ENCODE measurements at regions not wholly inside any gene's neighbourhood (a gene's known extent, or its start where the extent isn't known, plus 50 kb on each side); places are given as distances from the start of the nearest gene placed in this dataset.
"Not testable (repeated sequence)": the region's sequence is repeated elsewhere in the genome, so short reads cannot be mapped to it uniquely, and the experiment has no call there.

DNA sequence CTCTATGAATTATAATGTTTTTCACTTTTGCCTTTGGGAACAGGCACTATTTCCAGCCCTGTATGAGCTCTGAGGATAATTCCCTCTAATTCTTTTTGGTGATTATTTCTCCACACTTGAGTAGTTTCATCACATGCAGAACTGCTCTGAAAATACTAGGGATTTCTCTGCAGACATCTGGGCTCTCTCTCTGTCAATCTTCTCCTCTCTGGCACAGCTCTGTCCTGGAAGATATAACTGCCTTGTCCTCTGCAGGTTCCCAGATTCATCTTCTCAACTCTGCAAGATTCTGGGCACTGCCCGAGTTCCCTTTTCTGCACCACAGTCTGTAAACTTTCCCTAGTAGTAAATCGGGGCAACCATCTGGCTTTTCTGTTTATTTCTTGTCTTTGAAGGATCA lies 131.3 kb upstream of the FMN2 start:
- DNase-seq (ENCODE audit: low read depth): no peak
- in situ Hi-C loops (cut with HindIII; ENCODE audit: low pct_unique_long_range_greater_than_20kb, low sequenced_read_pairs): no loop called here

DNA sequence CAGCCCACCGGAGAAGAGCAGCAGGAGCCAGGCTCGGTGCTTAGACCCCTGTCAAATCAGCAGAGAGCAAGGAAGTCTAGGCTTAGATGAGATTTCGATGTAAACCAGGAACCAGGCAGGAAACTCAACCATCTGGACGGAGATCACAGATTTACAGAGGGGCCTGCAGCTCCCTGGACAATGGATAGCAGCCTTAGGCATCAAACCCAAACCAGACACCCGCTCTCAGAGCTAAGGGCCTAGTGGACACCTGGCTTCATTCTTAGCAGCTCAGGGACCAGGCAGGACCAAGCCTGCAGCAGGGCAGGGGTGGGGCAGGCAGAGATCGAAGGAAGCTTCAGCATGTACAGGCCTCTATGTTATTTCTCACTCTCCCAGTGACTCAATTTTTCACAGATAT lies 127.8 kb upstream of the FMN2 start:
- no peak for DNase-seq (ENCODE audit: low read depth)
- in situ Hi-C loops (cut with HindIII; ENCODE audit: low pct_unique_long_range_greater_than_20kb, low sequenced_read_pairs): no loop called here

DNA sequence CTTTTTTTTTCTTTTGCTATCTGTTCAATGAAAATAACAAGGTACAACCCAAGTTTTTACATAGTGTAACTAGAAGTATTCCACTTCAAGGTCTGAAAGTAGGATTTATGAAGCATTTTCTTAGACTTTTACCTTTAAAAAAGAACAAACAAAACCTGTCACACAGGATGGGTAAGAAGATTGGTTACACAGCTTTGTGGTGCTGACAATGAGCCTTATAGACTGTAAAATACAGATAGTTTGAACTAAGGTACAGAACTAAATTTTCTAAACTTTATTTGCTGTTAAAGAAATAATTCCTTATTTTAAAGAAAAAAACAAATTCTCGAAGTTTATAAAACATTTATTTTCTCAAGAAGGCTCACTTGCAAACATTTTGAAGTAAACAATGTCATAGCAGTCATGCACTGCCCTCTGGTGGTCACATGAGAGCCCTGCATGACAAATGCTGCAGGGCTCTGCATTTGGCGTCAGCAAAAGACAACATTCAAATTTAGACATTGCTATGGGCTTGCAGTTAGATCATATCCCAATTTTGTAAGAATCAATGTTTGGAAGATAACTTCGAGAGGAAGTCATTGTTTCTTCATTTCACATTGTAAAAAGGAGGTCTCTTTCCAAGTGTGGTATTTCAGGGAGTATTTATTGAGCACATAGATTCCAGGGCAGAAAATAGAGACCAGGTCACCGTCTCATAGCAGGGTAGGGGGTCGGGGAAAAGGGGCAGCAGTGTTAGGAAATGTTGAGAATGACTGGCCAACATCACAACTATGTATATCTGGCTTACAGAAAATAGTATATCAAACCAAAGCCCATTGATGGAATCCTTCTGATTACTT lies 115.3 kb upstream of the FMN2 start:
- in situ Hi-C loops (cut with HindIII; ENCODE audit: low pct_unique_long_range_greater_than_20kb, low sequenced_read_pairs): no loop called here

DNA sequence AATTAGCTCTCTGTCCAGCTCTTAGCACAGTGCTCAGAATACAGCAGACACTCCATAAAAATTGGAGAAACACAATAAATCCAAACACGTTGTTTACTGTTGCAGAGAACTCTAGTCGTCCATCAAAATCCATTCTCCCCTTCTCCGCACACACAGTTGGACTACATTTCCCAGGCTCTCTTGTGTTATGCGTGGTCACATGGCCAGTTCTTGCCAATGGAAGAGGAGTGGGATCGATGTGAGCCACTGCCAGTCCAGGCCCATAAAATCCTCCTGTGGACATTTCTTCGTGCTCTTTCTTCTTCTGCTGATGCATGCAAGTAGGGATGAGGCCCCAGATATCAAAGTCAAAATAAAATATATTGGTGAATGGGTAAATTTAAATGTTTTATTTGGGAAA lies 114.3 kb upstream of the FMN2 start:
- DNase-seq (ENCODE audit: low read depth): no peak
- in situ Hi-C loops (cut with HindIII; ENCODE audit: low pct_unique_long_range_greater_than_20kb, low sequenced_read_pairs): no loop called here

More for the DNA sequence above, 115.3 kb upstream of the FMN2 start:
- peak; percentile 44 for DNase-seq (ENCODE audit: low read depth)

DNA sequence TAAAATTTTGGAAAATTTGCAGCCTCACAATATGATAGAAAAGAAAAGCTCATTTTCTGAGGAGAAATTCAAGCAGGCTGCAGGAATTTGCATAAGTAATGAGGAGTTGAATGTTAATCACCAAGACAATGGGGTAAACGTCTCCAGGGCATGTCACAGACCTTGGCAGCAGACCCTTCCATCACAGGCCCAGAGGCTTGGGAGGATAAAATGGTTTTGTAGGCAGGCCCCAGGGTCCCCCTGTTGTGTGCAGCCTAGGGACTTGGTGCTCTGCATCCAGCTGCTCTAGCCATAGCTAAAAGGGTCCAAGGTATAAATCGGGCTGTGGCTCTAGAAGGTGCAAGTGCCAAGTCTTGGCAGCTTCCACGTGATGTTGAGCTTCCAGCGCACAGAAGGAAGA lies 112.2 kb upstream of the FMN2 start:
- in situ Hi-C loops (cut with HindIII; ENCODE audit: low pct_unique_long_range_greater_than_20kb, low sequenced_read_pairs): no loop called here
- DNase-seq (ENCODE audit: low read depth): no peak

DNA sequence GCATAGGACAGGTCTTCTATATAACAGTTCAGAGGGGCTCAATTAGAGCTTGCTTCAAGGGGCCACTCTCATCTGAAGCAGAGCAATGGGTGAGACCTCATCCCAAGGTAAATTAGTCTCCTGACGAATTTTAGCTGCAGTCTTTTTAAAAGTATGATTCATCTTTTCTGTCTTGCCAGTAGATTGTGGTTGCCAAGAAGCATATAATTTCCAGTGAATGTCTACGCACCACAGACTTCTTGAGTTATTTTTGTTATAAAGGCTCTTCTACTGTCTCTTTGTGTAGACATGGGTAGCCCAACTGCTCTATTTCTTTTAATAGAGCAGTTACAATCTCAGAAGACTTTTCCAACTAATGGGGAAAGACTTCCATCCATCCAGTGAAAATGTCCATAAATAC lies 108.9 kb upstream of the FMN2 start:
- DNase-seq (ENCODE audit: low read depth): no peak
- in situ Hi-C loops (cut with HindIII; ENCODE audit: low pct_unique_long_range_greater_than_20kb, low sequenced_read_pairs): no loop called here

DNA sequence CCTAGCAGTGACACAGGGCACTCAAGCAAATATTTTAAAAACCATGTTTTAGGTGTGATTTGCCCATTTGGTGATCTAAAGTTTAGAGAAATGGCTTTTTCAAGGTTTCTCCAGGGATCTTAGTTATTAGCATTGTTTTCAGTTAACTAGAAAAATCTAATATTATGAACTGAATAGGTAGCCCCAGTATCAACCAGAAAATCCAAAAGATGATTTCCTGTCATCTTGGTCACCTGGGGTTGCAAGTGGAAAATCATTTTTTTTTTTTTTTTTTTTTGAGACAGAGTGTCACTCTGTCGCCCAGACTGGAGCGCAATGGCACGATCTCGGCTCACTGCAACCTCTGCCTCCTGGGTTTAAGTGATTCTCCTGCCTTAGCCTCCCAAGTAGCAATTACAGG lies 106.6 kb upstream of the FMN2 start:
- DNase-seq (ENCODE audit: low read depth): no peak
- in situ Hi-C loops (cut with HindIII; ENCODE audit: low pct_unique_long_range_greater_than_20kb, low sequenced_read_pairs): no loop called here

DNA sequence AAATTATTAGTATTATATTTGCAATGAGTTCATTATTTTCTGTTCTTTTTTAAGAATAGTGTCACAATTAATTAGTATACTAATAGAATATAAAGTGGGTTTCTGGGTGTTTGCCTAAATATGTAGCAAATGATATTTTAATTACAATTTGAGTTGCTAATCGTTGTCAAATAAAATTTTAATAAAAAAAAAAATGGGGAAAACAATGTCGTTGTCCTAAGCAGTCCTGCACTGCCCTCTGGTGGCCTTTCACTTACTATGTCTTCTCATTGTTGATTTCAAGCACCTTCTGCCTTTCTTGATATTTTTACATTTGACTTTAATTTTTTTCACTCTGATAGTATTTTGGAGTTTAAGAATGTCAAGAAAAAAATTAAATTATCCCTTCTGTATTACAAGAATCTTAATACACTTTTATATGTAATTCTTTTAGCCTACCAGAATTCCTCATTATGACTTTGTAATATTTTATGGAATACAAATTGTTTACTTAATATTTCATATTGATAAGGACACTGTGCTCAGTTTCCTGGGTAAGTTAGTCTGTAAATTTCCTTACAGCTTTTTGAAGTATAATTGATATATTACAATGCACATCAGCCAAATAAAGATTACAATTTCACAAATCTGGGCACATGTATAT lies 104.5 kb upstream of the FMN2 start:
- no peak for DNase-seq (ENCODE audit: low read depth)

DNA sequence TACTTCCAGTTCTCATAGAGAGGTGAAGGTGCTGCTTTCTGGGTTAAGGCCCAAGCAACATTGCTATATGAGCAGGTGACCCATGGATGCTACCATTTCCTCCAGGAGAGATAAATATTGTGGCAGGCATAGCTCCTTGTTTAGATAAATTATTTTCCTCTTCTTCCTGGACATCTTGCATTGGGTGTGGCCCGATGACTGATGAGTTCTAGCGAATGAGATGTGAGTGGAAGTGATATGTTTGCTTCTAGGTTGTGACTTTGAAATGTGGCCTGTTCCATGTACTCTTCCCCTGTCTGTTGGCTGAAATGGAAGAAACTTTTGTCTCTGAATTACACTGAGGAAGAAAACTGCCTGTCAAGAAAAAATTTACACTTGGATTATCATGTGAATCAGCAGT lies 101.7 kb upstream of the FMN2 start:
- in situ Hi-C loops (cut with HindIII; ENCODE audit: low pct_unique_long_range_greater_than_20kb, low sequenced_read_pairs): no loop called here
- DNase-seq (ENCODE audit: low read depth): no peak

More for the DNA sequence above, 104.5 kb upstream of the FMN2 start:
- in situ Hi-C loops (cut with HindIII; ENCODE audit: low pct_unique_long_range_greater_than_20kb, low sequenced_read_pairs): no loop called here

DNA sequence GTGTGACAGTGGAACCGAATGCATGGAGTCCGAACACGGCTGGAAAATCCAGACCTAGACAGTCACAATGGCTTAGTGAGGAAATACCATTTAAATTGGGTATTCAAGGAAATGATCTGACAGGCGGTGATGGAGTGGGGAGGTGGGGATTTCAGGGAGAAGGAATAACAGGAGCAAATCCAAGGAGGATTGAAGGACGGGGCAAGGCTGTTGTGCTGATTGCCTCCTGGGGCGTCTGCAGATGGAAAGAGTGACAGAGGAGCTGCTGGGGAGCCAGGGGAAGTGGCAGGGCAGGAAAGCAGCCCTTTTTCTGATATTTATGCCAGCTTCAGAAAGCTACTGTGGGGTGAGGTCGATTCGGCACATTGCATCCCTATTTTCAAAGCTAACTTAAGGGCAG lies 99.1 kb upstream of the FMN2 start:
- in situ Hi-C loops (cut with HindIII; ENCODE audit: low pct_unique_long_range_greater_than_20kb, low sequenced_read_pairs): not testable (repeated sequence)

DNA sequence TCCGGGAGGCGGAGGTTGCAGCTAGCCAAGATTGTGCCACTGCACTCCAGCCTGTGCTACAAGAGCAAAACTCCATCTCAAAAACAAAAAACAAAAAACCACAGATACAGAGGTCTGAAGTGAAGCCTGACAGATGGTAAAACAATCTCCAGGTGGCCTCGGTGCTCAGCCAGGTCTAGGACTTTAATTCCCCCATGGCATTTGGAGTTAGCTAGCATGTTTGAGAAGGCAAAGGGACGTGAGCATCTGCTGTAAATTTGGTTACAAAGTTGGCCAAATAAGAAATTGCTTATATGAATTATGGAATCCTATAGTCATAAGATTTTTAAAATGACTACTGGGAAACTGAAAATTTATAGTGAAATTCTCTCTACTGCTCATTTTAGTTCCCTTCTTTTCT lies 98.3 kb upstream of the FMN2 start:
- in situ Hi-C loops (cut with HindIII; ENCODE audit: low pct_unique_long_range_greater_than_20kb, low sequenced_read_pairs): no loop called here
- DNase-seq (ENCODE audit: low read depth): no peak

More for the DNA sequence above, 99.1 kb upstream of the FMN2 start:
- not testable (repeated sequence) for DNase-seq (ENCODE audit: low read depth)

DNA sequence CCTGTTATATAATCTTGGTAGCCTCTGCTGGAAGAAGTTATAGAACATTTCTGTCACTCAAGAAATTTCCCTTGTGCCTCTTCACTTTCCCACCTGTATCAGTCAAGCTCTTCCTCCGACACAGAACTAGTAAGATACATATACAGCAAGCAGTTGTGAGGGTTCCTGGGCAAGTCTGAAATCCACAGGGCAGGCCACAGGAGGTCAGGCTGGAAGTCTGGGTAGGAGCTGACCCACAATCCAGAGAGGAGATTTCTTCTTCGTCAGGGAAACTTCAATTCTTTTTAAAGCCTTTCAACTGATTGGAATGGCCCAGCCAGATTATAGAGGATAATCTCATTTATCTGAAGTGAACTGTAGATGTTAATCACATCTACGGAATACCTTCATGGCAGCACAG lies 96.4 kb upstream of the FMN2 start:
- no peak for DNase-seq (ENCODE audit: low read depth)
- in situ Hi-C loops (cut with HindIII; ENCODE audit: low pct_unique_long_range_greater_than_20kb, low sequenced_read_pairs): no loop called here

DNA sequence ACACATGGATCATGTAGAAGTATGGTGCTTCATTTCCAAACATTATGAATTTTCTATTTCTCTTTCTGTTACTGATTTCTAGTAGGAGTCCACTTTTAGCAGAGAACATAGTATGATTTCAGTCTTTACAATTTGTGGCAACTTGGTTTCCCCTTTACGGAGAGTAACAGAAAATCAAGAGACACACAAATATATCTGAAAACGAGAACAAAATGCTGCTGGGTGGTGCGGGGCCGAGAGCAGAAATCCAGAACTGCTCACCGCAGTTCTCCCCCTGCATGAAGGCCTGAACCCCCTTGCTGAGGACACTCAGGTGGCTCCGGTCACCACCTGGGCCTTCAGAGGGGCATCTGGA lies 94.5 kb upstream of the FMN2 start:
- in situ Hi-C loops (cut with HindIII; ENCODE audit: low pct_unique_long_range_greater_than_20kb, low sequenced_read_pairs): no loop called here
- no peak for DNase-seq (ENCODE audit: low read depth)

DNA sequence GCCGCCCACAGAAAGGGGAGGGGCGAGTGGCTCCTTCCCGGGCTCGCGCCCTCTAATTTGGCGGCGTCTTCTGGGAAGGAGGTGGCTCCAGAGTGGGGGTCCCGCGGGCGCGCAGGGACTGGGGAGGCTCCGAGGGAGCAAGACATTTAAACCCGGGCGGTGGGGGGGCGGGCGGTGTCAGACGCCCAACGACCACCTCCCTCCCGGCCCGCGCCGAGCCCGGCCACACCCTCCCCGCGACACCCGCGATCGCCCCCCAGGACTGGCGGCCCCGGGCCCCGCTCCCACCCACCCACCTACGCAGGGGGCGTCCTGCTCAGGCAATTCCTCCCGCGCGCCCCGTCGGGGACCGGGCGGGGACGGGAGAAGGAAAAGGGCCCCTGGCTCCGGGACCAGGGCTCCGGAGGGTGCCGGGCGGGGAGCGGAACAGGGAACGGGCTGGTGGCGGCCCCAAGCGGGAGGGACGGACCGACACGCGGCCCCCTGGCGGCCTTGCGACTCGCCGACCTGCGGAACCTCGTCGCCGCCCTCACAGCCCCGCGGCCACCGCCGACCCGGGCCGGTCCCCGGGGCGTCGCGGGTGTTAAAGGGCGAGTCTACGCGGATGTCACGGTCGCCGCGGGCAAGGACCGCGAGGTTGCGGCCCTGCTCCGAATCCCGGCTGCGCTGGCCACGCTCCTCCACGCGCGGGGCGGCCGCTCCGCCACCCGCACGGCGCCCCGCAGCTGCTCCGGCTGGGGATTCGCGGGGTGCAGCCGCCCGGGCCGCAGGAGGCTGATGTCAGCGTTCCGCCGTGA lies 94.0 kb upstream of the FMN2 start:
- in situ Hi-C loops (cut with HindIII; ENCODE audit: low pct_unique_long_range_greater_than_20kb, low sequenced_read_pairs): no loop called here
- no peak for DNase-seq (ENCODE audit: low read depth)

DNA sequence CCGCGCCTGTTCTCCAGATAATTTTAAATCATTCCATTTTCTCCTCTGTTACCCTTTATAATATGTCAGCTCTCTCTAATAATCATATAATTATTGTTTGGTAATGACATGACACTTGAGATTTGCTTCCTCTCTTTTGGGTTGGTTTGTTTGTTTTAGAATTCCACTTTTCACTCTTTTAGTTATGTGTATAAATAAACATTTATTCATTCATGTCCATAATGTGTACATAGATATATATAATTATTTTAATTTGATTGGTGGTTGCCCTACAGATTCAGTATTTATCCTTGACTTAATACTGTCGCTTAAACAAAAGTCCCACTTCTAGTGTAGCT lies 93.4 kb upstream of the FMN2 start:
- in situ Hi-C loops (cut with HindIII; ENCODE audit: low pct_unique_long_range_greater_than_20kb, low sequenced_read_pairs): no loop called here
- DNase-seq (ENCODE audit: low read depth): no peak

DNA sequence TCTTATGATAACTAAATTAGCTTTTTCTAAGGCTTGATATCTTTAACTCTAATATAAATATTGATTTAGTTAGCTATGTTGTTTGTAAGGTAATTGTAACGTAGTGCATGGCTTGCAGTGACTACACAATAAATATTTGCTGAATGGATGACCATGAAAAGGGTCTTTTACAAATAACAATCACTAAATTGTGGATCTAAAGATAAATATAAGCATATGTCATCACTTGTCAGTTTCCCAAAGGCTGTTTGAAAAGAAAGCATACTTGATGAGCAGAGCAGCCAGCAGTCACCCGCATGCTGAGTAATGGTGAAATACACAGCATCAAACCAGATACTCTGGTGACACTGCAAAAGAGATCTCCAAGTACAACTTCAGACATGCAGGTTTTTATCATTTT lies 92.5 kb upstream of the FMN2 start:
- in situ Hi-C loops (cut with HindIII; ENCODE audit: low pct_unique_long_range_greater_than_20kb, low sequenced_read_pairs): no loop called here

DNA sequence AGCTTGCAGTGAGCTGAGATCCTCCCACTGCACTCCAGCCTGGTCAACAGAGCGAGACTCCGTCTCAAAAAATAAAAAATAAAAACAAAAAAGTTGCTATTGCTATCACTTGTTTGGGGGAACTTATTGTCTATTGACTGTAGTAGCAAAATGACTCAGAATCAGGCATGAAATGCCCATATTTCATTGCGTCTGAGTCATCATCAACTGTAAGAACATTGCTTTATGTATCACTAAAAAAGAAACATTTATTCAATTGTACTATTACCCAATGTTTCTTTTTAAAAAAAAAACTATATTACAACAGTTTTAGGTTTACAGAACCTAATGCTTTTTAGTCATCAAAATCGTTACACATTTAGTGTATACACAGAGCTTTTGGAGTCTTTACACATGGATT lies 91.0 kb upstream of the FMN2 start:
- in situ Hi-C loops (cut with HindIII; ENCODE audit: low pct_unique_long_range_greater_than_20kb, low sequenced_read_pairs): no loop called here
- DNase-seq (ENCODE audit: low read depth): no peak

More for the DNA sequence above, 92.5 kb upstream of the FMN2 start:
- DNase-seq (ENCODE audit: low read depth): no peak

DNA sequence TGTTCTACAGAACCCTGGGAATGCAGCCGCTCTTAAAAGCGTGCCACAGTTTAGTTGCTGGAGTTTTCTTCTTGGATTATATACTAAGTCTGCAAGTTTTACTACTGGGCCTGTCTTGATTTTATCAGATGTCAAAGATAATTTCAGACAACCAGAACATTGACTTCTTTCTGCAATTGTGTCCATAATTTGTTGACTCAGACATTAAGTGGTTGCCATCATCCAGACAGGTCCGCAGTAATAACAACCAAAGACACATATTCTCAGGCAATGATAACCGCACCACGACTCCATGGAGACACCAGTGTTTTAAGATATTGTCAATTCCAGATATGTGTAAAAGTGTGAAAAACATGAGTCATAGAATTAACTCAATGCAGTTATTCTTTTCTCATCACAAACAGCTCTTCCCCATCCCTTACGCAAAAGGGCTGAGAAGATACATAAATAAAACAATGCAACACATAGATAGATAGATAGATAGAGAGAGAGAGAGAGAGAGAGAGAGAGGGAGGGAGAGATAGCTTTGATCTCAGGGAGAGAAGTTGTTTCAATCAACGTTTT lies 90.4 kb upstream of the FMN2 start:
- in situ Hi-C loops (cut with HindIII; ENCODE audit: low pct_unique_long_range_greater_than_20kb, low sequenced_read_pairs): no loop called here
- DNase-seq (ENCODE audit: low read depth): no peak

DNA sequence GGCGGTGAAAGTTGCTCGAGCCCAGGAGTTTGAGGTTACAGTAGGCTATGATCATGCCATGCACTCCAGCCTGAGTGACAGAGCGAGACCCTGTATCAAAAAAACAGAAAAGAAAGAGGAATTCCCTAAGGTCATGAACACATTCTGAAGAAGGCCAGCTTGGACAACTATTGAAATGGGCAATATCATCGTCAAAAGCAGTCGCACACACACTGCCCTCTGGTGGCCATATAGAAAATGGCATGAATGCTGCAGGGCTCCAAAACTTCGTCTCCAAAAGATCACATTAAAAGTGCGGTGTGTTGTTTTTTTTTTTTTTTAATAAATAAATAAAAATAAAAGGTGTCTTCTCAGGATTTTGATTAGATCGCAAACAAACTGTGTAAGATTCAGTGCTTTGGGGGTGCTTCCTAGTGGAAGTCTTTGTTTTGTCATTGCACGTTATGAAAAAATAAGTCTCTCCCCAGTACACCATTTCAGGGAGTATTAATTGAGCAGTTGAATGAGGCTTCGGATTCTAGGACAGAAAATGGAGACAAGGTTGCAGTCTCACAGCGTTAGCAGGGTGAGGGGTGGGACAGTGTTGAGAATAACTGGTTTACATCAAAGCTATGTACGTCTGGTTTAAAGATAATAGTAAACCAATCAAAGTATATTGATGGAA lies 87.5 kb upstream of the FMN2 start:
- DNase-seq (ENCODE audit: low read depth): no peak
- in situ Hi-C loops (cut with HindIII; ENCODE audit: low pct_unique_long_range_greater_than_20kb, low sequenced_read_pairs): no loop called here

Data from Caki2 (cell line).